Neural progenitor cell (in vitro differentiated cells): ENCODE measurements at regions not wholly inside any gene's neighbourhood (a gene's known extent, or its start where the extent isn't known, plus 50 kb on each side); places are given as distances from the start of the nearest gene placed in this dataset.

Source experiments
- EZH2 ChIP-seq: fragments of 200-600 bp; sonication (generic); IDR thresholded peaks from 2 replicates; pipeline ENCODE4 v1.6.1; 2017; ENCODE audit warnings: antibody characterized with exemption, mild to moderate bottlenecking, moderate library complexity
- EZH2phosphoT487 ChIP-seq: fragments of 200-600 bp; sonication (generic); IDR thresholded peaks from 2 replicates; pipeline ENCODE4 v1.6.1; 2017; ENCODE audit warnings: antibody characterized with exemption
- TF ChIP-seq, protein P1 (sequence below): fragments of 200-600 bp; sonication (generic); IDR thresholded peaks from 2 replicates; pipeline ENCODE4 v1.5.1; 2017; ENCODE audit warnings: antibody characterized with exemption, mild to moderate bottlenecking

DNA sequence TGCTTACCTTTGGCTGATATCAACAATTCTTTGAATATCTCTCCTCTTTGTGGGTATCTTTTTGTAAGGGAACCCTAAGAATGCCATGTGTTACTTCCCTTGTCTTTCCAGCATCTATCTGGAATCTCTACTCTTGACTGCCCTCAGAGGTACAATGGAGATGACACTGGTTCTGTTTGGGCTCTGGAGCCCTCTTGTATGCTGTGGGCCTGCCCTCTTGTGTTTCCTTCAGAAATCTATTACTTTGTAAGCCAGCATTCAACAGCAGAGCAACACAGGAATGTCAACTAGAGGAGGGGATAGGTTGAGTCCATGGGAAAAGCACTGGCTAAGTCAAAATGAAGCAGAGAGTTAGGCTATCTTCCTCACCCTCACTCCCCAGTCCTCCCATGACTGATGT lies 142.3 kb downstream of the XPNPEP1 start:
- TF ChIP-seq, protein P1, sequence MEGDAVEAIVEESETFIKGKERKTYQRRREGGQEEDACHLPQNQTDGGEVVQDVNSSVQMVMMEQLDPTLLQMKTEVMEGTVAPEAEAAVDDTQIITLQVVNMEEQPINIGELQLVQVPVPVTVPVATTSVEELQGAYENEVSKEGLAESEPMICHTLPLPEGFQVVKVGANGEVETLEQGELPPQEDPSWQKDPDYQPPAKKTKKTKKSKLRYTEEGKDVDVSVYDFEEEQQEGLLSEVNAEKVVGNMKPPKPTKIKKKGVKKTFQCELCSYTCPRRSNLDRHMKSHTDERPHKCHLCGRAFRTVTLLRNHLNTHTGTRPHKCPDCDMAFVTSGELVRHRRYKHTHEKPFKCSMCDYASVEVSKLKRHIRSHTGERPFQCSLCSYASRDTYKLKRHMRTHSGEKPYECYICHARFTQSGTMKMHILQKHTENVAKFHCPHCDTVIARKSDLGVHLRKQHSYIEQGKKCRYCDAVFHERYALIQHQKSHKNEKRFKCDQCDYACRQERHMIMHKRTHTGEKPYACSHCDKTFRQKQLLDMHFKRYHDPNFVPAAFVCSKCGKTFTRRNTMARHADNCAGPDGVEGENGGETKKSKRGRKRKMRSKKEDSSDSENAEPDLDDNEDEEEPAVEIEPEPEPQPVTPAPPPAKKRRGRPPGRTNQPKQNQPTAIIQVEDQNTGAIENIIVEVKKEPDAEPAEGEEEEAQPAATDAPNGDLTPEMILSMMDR: peak; percentile 27
- no peak for TF ChIP-seq EZH2phosphoT487
- no peak for TF ChIP-seq EZH2
